Activated gamma-delta T cell (primary cell): ENCODE measurements at regions not wholly inside any gene's neighbourhood (a gene's known extent, or its start where the extent isn't known, plus 50 kb on each side); places are given as distances from the start of the nearest gene placed in this dataset.
A peak's percentile ranks its signal among the peaks of the same experiment; 100 is the strongest.

Source experiments
- DNase-seq: peaks from one replicate; lab custom pipeline; 2025; lab: John Stamatoyannopoulos, UW

GRCh38 chr19:28936001-28936400, 276.9 kb downstream of the UQCRFS1 start:
- DNase-seq, result no peak

- no peak for DNase-seq
Observed at GRCh38 chr19:28934631-28935030, 278.3 kb downstream of the UQCRFS1 start.

- DNase-seq, result no peak
Observed at GRCh38 chr19:28933039-28933438, 279.9 kb downstream of the UQCRFS1 start.

GRCh38 chr19:28932446-28932845, 280.5 kb downstream of the UQCRFS1 start:
- no peak for DNase-seq

GRCh38 chr19:28929006-28929405, 283.9 kb downstream of the UQCRFS1 start:
- no peak for DNase-seq

- no peak for DNase-seq
Observed at GRCh38 chr19:28927456-28927855, 285.5 kb downstream of the UQCRFS1 start.

GRCh38 chr19:28920269-28921066, 292.5 kb downstream of the UQCRFS1 start:
- no peak for DNase-seq

GRCh38 chr19:28917621-28918020, 295.3 kb downstream of the UQCRFS1 start:
- no peak for DNase-seq

- DNase-seq, result no peak
Observed at GRCh38 chr19:28915737-28916460, 297.1 kb downstream of the UQCRFS1 start.

GRCh38 chr19:28915202-28915601, 297.7 kb downstream of the UQCRFS1 start:
- no peak for DNase-seq

GRCh38 chr19:28914173-28914572, 298.8 kb downstream of the UQCRFS1 start:
- DNase-seq, result no peak

GRCh38 chr19:28913626-28914025, 299.3 kb downstream of the UQCRFS1 start:
- DNase-seq, result no peak

- DNase-seq, result no peak
Observed at GRCh38 chr19:28908941-28909340, 304.0 kb downstream of the UQCRFS1 start.

GRCh38 chr19:28907534-28907933, 305.4 kb downstream of the UQCRFS1 start:
- DNase-seq, result no peak

- no peak for DNase-seq
Observed at GRCh38 chr19:28905996-28906395, 307.0 kb downstream of the UQCRFS1 start.

GRCh38 chr19:28899703-28900102, 313.2 kb downstream of the UQCRFS1 start:
- no peak for DNase-seq

- DNase-seq, result no peak
Observed at GRCh38 chr19:28898249-28898648, 314.7 kb downstream of the UQCRFS1 start.

GRCh38 chr19:28889941-28890670, 322.8 kb downstream of the UQCRFS1 start:
- DNase-seq, result no peak

GRCh38 chr19:28887920-28888618, 324.9 kb downstream of the UQCRFS1 start:
- DNase-seq, result peak; percentile 13

- no peak for DNase-seq
Observed at GRCh38 chr19:28886708-28887107, 326.2 kb downstream of the UQCRFS1 start.

- DNase-seq, result no peak
Observed at GRCh38 chr19:28885965-28886364, 327.0 kb downstream of the UQCRFS1 start.
